LNCaP clone FGC (cell line): ENCODE measurements at regions not wholly inside any gene's neighbourhood (a gene's known extent, or its start where the extent isn't known, plus 50 kb on each side); places are given as distances from the start of the nearest gene placed in this dataset.

Experiments
- DNase-seq: peaks from one replicate; pipeline ENCODE4 v3.0.0-alpha.2; 2011; ENCODE audit warnings: low read depth
- H3K4me3 ChIP-seq: 2 replicates; pipeline ENCODE4 v1.5.1; 2011; ENCODE audit warnings: mild to moderate bottlenecking, low read depth, low read length, control low read depth
- CTCF ChIP-seq: IDR thresholded peaks from 2 replicates; pipeline ENCODE4 v1.5.1; 2012; ENCODE audit warnings: mild to moderate bottlenecking; ENCODE audit not compliant: control insufficient read depth, insufficient read depth; ENCODE audit errors: extremely low read depth

GRCh38 chr5:30667293-30667692 lies 526.2 kb upstream of the CDH6 start:
- no peak for DNase-seq
- no peak for TF ChIP-seq CTCF
- no peak overlapping the region for H3K4me3 ChIP-seq

- H3K4me3 ChIP-seq = no peak overlapping the region
- no peak for DNase-seq
- TF ChIP-seq CTCF = no peak
Measured at GRCh38 chr5:30663536-30663935, 530.0 kb upstream of the CDH6 start.

- no peak for DNase-seq
- H3K4me3 ChIP-seq = no peak overlapping the region
- no peak for TF ChIP-seq CTCF
Measured at GRCh38 chr5:30662373-30662772, 531.1 kb upstream of the CDH6 start.

GRCh38 chr5:30661730-30662129 lies 531.8 kb upstream of the CDH6 start:
- no peak for DNase-seq
- no peak for TF ChIP-seq CTCF
- no peak overlapping the region for H3K4me3 ChIP-seq

- TF ChIP-seq CTCF = no peak
- DNase-seq = no peak
- H3K4me3 ChIP-seq = no peak overlapping the region
Measured at GRCh38 chr5:30659417-30659816, 534.1 kb upstream of the CDH6 start.

GRCh38 chr5:30650311-30650710 lies 543.2 kb upstream of the CDH6 start:
- no peak overlapping the region for H3K4me3 ChIP-seq
- no peak for DNase-seq
- peak; percentile 18; the same call in 1 of the 2 replicates for TF ChIP-seq CTCF

- TF ChIP-seq CTCF = no peak
- H3K4me3 ChIP-seq = no peak overlapping the region
- peak; percentile 67 for DNase-seq
Measured at GRCh38 chr5:30638899-30639298, 554.6 kb upstream of the CDH6 start.
